ENCODE measurements at regions not wholly inside any gene's neighbourhood (a gene's known extent, or its start where the extent isn't known, plus 50 kb on each side); places are given as distances from the start of the nearest gene placed in this dataset.

DNA sequence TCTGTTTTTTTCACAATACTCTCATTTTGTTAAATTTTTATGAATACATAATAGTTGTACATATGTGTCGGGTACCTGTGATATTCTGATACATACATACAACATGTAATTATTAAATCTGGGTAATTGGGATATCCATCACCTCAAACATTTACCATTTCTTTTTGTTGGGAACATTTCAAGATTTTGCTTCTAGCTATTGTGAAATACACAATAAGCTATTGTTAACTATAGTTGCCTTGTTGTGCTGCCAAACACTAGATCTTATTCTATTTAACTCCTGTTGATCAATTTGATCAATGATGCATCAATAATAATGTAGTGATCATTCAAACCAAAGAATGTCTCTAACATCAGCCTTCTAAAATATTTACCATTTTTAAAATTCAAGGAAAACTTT lies 234.6 kb upstream of the NR5A2 start:
- TF ChIP-seq POLR2AphosphoS5 (IDR thresholded peaks at IDR 0.05; ENCODE audit: borderline replicate concordance, low read depth, low read length) (no peak), EZH2 (IDR thresholded peaks at IDR 0.05) (no peak), FOXP2 (optimal IDR thresholded peaks at IDR 0.05; ENCODE audit: control extremely low read depth, extremely low read length, insufficient read depth) (no peak)

All from SK-N-MC (cell line).